HEK293 (cell line): ENCODE measurements at regions not wholly inside any gene's neighbourhood (a gene's known extent, or its start where the extent isn't known, plus 50 kb on each side); places are given as distances from the start of the nearest gene placed in this dataset.

ENCODE experiments used
- CTCF ChIA-PET: fragments of 350-600 bp; formaldehyde crosslinking; extraction: SDS; loops from one replicate; lab custom pipeline; 2021; ENCODE audit warnings: antibody characterized with exemption; lab: Yijun Ruan, JAX
- POLR2A ChIA-PET: fragments of 300-600 bp; formaldehyde crosslinking; extraction: SDS; loops from one replicate; lab custom pipeline; 2020; ENCODE audit warnings: antibody characterized with exemption, inconsistent platforms; lab: Yijun Ruan, JAX
- H3K27ac ChIP-seq: fragments of 200-500 bp; sonication (Bioruptor generic); 2 replicates; pipeline ENCODE4 v1.5.1; 2014; ENCODE audit warnings: low read depth, low read length, control low read depth, inconsistent platforms; ENCODE audit errors: extremely low read depth
- H3K36me3 ChIP-seq, 2 experiments: fragments of 200-500 bp in 1 of 2; sonication (Bioruptor generic) in 1 of 2; 1 replicate in 1 of 2; 2 replicates in 1 of 2; pipeline ENCODE4 v1.5.1; 2014 to 2017; ENCODE audit warnings: inconsistent platforms in 2 of 2, low read length in 2 of 2; ENCODE audit not compliant: control insufficient read depth in 2 of 2, insufficient read depth in 1 of 2
- H3K4me1 ChIP-seq: fragments of 200-500 bp; sonication (Bioruptor generic); 2 replicates; pipeline ENCODE4 v1.5.1; 2014; ENCODE audit warnings: mild to moderate bottlenecking, low read length, inconsistent platforms; ENCODE audit not compliant: control insufficient read depth, insufficient read depth
- H3K4me3 ChIP-seq: 2 replicates; pipeline ENCODE4 v1.5.1; 2011; ENCODE audit warnings: low read depth, mild to moderate bottlenecking, control low read depth, low read length, moderate library complexity
- H3K9me3 ChIP-seq: fragments of 200-500 bp; sonication (Bioruptor generic); 2 replicates; pipeline ENCODE4 v1.5.1; 2014; ENCODE audit warnings: low read depth, low read length, inconsistent platforms; ENCODE audit not compliant: control insufficient read depth, insufficient read depth
- KLF9 ChIP-seq: fragments of 450-650 bp; formaldehyde crosslinking; IDR thresholded peaks from 2 replicates; pipeline ENCODE4 v1.5.1; 2016; ENCODE audit warnings: missing biosample characterization, missing genetic modification characterization, low read depth
- SALL2 ChIP-seq: fragments of 450-650 bp; formaldehyde crosslinking; IDR thresholded peaks from 2 replicates; pipeline ENCODE4 v1.5.0; 2017; ENCODE audit warnings: missing biosample characterization, mild to moderate bottlenecking, missing genetic modification characterization, borderline replicate concordance
- ZNF132 ChIP-seq: fragments of 450-650 bp; formaldehyde crosslinking; IDR thresholded peaks from 2 replicates; pipeline ENCODE4 v1.5.1; 2017; ENCODE audit warnings: missing biosample characterization, missing genetic modification characterization, borderline replicate concordance
- ZNF2 ChIP-seq: fragments of 450-650 bp; formaldehyde crosslinking; IDR thresholded peaks from 2 replicates; pipeline ENCODE4 v1.5.1; 2016; ENCODE audit warnings: missing biosample characterization, missing genetic modification characterization
- ZNF37A ChIP-seq: fragments of 450-650 bp; IDR thresholded peaks from 2 replicates; pipeline ENCODE4 v1.5.1; 2018; ENCODE audit warnings: missing biosample characterization, missing genetic modification characterization
- ZNF416 ChIP-seq: fragments of 450-650 bp; formaldehyde crosslinking; IDR thresholded peaks from 2 replicates; pipeline ENCODE4 v1.5.1; 2016; ENCODE audit warnings: missing biosample characterization, missing genetic modification characterization
- ZNF473 ChIP-seq: fragments of 450-650 bp; formaldehyde crosslinking; IDR thresholded peaks from 2 replicates; pipeline ENCODE4 v1.5.1; 2017; ENCODE audit warnings: missing biosample characterization, missing genetic modification characterization
- ZNF549 ChIP-seq: fragments of 450-650 bp; IDR thresholded peaks from 2 replicates; pipeline ENCODE4 v1.5.1; 2018; ENCODE audit warnings: missing biosample characterization, missing genetic modification characterization, mild to moderate bottlenecking, inconsistent platforms, moderate library complexity
- ZNF610 ChIP-seq: fragments of 450-650 bp; formaldehyde crosslinking; IDR thresholded peaks from 2 replicates; pipeline ENCODE4 v1.5.1; 2016; ENCODE audit warnings: missing biosample characterization, missing genetic modification characterization, borderline replicate concordance
- ZNF660 ChIP-seq: fragments of 450-650 bp; IDR thresholded peaks from 2 replicates; pipeline ENCODE4 v1.5.1; 2018; ENCODE audit warnings: missing biosample characterization, mild to moderate bottlenecking, missing genetic modification characterization
- ZNF664 ChIP-seq: fragments of 450-650 bp; formaldehyde crosslinking; IDR thresholded peaks from 2 replicates; pipeline ENCODE4 v1.5.1; 2016; ENCODE audit warnings: missing biosample characterization, missing genetic modification characterization
- ZNF677 ChIP-seq: fragments of 450-650 bp; IDR thresholded peaks from 2 replicates; pipeline ENCODE4 v1.5.0; 2018; ENCODE audit warnings: missing biosample characterization, mild to moderate bottlenecking, missing genetic modification characterization, moderate library complexity
- ZNF791 ChIP-seq: fragments of 450-650 bp; formaldehyde crosslinking; IDR thresholded peaks from 2 replicates; pipeline ENCODE4 v1.5.1; 2016; ENCODE audit warnings: missing biosample characterization, missing genetic modification characterization
- ZXDB ChIP-seq: fragments of 450-650 bp; formaldehyde crosslinking; IDR thresholded peaks from 2 replicates; pipeline ENCODE4 v1.5.1; 2016; ENCODE audit warnings: missing biosample characterization, missing genetic modification characterization
- TF ChIP-seq, protein P1 (sequence below): fragments of 450-650 bp; formaldehyde crosslinking; IDR thresholded peaks from 2 replicates; pipeline ENCODE4 v1.5.1; 2016; ENCODE audit warnings: missing biosample characterization, missing genetic modification characterization, borderline replicate concordance
- TF ChIP-seq, protein P2 (sequence below): fragments of 450-650 bp; formaldehyde crosslinking; IDR thresholded peaks from 2 replicates; pipeline ENCODE4 v1.5.1; 2017; ENCODE audit warnings: missing biosample characterization, missing genetic modification characterization
- TF ChIP-seq, protein P3 (sequence below): IDR thresholded peaks from 2 replicates; pipeline ENCODE4 v1.6.1; 2011; ENCODE audit warnings: mild to moderate bottlenecking, low read depth, low read length, borderline replicate concordance
- TF ChIP-seq, protein P4 (sequence below): fragments of 450-650 bp; formaldehyde crosslinking; IDR thresholded peaks from 2 replicates; pipeline ENCODE4 v1.5.1; 2017; ENCODE audit warnings: missing biosample characterization, mild to moderate bottlenecking, missing genetic modification characterization, moderate library complexity
- TF ChIP-seq, protein P5 (sequence below): fragments of 450-650 bp; formaldehyde crosslinking; IDR thresholded peaks from 2 replicates; pipeline ENCODE4 v1.5.1; 2016; ENCODE audit warnings: missing biosample characterization, missing genetic modification characterization
- TF ChIP-seq, protein P6 (sequence below): sonication (generic); formaldehyde crosslinking; IDR thresholded peaks from 2 replicates; pipeline ENCODE4 v1.8.1; 2022; ENCODE audit warnings: mild to moderate bottlenecking, moderate library complexity, missing genetic modification reagents

DNA sequence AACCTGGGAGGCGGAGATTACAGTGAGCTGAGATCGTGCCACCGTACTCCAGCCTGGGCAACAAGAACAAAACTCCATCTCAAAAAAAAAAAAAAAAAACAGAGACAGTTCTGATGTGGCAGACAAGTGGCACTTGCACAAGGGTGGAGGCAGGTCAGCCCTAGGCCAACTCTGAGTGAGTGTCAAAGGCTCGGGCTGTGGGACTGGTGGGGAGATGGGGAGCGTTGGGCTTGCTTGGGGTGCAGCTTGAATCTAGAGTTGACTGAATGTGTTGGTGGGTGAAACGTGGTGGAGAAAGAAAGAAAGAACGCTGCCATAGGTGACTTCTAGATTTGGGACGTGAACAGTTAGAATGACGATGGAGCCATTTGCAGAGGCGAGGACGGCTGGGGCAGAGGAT is 121.3 kb upstream of the SPACA7 start:
- ChIA-PET POLR2A (no interaction called here), CTCF (no interaction called here)
- Histone ChIP-seq H3K4me3 (no peak overlapping the region), H3K9me3 (no peaks in the 10 kb centered on the region), H3K36me3 (no peaks in the 10 kb centered on the region), H3K27ac (no peak overlapping the region), H3K4me1 (no peaks in the 10 kb centered on the region)
- no peak for TF ChIP-seq ZNF677 (tag by site-specific recombination)
- TF ChIP-seq, protein P1, sequence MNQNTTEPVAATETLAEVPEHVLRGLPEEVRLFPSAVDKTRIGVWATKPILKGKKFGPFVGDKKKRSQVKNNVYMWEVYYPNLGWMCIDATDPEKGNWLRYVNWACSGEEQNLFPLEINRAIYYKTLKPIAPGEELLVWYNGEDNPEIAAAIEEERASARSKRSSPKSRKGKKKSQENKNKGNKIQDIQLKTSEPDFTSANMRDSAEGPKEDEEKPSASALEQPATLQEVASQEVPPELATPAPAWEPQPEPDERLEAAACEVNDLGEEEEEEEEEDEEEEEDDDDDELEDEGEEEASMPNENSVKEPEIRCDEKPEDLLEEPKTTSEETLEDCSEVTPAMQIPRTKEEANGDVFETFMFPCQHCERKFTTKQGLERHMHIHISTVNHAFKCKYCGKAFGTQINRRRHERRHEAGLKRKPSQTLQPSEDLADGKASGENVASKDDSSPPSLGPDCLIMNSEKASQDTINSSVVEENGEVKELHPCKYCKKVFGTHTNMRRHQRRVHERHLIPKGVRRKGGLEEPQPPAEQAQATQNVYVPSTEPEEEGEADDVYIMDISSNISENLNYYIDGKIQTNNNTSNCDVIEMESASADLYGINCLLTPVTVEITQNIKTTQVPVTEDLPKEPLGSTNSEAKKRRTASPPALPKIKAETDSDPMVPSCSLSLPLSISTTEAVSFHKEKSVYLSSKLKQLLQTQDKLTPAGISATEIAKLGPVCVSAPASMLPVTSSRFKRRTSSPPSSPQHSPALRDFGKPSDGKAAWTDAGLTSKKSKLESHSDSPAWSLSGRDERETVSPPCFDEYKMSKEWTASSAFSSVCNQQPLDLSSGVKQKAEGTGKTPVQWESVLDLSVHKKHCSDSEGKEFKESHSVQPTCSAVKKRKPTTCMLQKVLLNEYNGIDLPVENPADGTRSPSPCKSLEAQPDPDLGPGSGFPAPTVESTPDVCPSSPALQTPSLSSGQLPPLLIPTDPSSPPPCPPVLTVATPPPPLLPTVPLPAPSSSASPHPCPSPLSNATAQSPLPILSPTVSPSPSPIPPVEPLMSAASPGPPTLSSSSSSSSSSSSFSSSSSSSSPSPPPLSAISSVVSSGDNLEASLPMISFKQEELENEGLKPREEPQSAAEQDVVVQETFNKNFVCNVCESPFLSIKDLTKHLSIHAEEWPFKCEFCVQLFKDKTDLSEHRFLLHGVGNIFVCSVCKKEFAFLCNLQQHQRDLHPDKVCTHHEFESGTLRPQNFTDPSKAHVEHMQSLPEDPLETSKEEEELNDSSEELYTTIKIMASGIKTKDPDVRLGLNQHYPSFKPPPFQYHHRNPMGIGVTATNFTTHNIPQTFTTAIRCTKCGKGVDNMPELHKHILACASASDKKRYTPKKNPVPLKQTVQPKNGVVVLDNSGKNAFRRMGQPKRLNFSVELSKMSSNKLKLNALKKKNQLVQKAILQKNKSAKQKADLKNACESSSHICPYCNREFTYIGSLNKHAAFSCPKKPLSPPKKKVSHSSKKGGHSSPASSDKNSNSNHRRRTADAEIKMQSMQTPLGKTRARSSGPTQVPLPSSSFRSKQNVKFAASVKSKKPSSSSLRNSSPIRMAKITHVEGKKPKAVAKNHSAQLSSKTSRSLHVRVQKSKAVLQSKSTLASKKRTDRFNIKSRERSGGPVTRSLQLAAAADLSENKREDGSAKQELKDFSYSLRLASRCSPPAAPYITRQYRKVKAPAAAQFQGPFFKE (tag by site-specific recombination): no peak
- TF ChIP-seq ZNF549 (tag by site-specific recombination): no peak
- TF ChIP-seq SALL2: no peak
- TF ChIP-seq, protein P2, sequence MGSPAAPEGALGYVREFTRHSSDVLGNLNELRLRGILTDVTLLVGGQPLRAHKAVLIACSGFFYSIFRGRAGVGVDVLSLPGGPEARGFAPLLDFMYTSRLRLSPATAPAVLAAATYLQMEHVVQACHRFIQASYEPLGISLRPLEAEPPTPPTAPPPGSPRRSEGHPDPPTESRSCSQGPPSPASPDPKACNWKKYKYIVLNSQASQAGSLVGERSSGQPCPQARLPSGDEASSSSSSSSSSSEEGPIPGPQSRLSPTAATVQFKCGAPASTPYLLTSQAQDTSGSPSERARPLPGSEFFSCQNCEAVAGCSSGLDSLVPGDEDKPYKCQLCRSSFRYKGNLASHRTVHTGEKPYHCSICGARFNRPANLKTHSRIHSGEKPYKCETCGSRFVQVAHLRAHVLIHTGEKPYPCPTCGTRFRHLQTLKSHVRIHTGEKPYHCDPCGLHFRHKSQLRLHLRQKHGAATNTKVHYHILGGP (tag by site-specific recombination): no peak
- TF ChIP-seq ZNF473 (tag by site-specific recombination): no peak
- TF ChIP-seq, protein P3, sequence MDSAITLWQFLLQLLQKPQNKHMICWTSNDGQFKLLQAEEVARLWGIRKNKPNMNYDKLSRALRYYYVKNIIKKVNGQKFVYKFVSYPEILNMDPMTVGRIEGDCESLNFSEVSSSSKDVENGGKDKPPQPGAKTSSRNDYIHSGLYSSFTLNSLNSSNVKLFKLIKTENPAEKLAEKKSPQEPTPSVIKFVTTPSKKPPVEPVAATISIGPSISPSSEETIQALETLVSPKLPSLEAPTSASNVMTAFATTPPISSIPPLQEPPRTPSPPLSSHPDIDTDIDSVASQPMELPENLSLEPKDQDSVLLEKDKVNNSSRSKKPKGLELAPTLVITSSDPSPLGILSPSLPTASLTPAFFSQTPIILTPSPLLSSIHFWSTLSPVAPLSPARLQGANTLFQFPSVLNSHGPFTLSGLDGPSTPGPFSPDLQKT: no peak
- no peak for TF ChIP-seq ZNF660
- no peak for TF ChIP-seq KLF9 (tag by site-specific recombination)
- no peak for TF ChIP-seq ZXDB (tag by site-specific recombination)
- TF ChIP-seq, protein P4, sequence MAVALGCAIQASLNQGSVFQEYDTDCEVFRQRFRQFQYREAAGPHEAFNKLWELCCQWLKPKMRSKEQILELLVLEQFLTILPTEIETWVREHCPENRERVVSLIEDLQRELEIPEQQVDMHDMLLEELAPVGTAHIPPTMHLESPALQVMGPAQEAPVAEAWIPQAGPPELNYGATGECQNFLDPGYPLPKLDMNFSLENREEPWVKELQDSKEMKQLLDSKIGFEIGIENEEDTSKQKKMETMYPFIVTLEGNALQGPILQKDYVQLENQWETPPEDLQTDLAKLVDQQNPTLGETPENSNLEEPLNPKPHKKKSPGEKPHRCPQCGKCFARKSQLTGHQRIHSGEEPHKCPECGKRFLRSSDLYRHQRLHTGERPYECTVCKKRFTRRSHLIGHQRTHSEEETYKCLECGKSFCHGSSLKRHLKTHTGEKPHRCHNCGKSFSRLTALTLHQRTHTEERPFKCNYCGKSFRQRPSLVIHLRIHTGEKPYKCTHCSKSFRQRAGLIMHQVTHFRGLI (tag by site-specific recombination): no peak
- TF ChIP-seq ZNF791 (tag by site-specific recombination): no peak
- TF ChIP-seq ZNF2 (tag by site-specific recombination): no peak
- TF ChIP-seq ZNF610 (tag by site-specific recombination): no peak
- TF ChIP-seq ZNF416: no peak
- TF ChIP-seq ZNF664 (tag by site-specific recombination): no peak
- TF ChIP-seq, protein P5, sequence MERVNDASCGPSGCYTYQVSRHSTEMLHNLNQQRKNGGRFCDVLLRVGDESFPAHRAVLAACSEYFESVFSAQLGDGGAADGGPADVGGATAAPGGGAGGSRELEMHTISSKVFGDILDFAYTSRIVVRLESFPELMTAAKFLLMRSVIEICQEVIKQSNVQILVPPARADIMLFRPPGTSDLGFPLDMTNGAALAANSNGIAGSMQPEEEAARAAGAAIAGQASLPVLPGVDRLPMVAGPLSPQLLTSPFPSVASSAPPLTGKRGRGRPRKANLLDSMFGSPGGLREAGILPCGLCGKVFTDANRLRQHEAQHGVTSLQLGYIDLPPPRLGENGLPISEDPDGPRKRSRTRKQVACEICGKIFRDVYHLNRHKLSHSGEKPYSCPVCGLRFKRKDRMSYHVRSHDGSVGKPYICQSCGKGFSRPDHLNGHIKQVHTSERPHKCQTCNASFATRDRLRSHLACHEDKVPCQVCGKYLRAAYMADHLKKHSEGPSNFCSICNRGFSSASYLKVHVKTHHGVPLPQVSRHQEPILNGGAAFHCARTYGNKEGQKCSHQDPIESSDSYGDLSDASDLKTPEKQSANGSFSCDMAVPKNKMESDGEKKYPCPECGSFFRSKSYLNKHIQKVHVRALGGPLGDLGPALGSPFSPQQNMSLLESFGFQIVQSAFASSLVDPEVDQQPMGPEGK (tag by site-specific recombination): no peak
- TF ChIP-seq, protein P6, sequence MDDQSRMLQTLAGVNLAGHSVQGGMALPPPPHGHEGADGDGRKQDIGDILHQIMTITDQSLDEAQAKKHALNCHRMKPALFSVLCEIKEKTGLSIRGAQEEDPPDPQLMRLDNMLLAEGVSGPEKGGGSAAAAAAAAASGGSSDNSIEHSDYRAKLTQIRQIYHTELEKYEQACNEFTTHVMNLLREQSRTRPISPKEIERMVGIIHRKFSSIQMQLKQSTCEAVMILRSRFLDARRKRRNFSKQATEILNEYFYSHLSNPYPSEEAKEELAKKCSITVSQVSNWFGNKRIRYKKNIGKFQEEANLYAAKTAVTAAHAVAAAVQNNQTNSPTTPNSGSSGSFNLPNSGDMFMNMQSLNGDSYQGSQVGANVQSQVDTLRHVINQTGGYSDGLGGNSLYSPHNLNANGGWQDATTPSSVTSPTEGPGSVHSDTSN (CRISPR knock-in tag): no peak
- TF ChIP-seq ZNF37A (tag by site-specific recombination): no peak
- no peak for TF ChIP-seq ZNF132
